HCT116 (cell line): ENCODE measurements at regions not wholly inside any gene's neighbourhood (a gene's known extent, or its start where the extent isn't known, plus 50 kb on each side); places are given as distances from the start of the nearest gene placed in this dataset.

Experiments
- ATAC-seq: fragments of 200-7000 bp; cut with Tn5 transposase; 2 replicates; pipeline ENCODE4 v1.9.1; 2020; ENCODE audit warnings: mild to moderate bottlenecking, moderate library complexity
- BruUV-seq: library from RNA; stranded (reverse); fragments of 400-500 nt; replicated peaks from 2 replicates; lab custom pipeline; 2021; lab: Mats Ljungman, UMichigan
- CTCF ChIA-PET: fragments of 300-600 bp; sonication (Branson Sonifier 250); formaldehyde crosslinking; loops from one replicate; lab custom pipeline; 2021; ENCODE audit warnings: antibody characterized with exemption; lab: Charles Lee
- POLR2A ChIA-PET: fragments of 300-600, 350-600 bp; sonication (Branson Sonifier 250); formaldehyde crosslinking; loops from one replicate; lab custom pipeline; 2021; ENCODE audit warnings: antibody characterized with exemption; lab: Charles Lee
- RAD21 ChIA-PET, 2 experiments: fragments of 300-600 bp; sonication (Branson Sonifier 250); formaldehyde crosslinking; loops; one replicate each; lab custom pipeline; 2023; ENCODE audit warnings: low total read pairs in 2 of 2; ENCODE audit not compliant: uncharacterized antibody in 2 of 2, unreplicated experiment in 2 of 2, low non-redundant PET in 1 of 2; lab: Charles Lee
- DNase-seq: peaks from one replicate; pipeline ENCODE4 v3.0.0-alpha.2; 2010; ENCODE audit warnings: low read depth, low spot score
- H2AFZ ChIP-seq: fragments of 200-600 bp; shearing (Covaris generic), sonication (generic); 2 replicates; pipeline ENCODE4 v1.6.1; 2017; ENCODE audit warnings: low read depth, mixed run types, mixed read lengths, antibody characterized with exemption, low read length; ENCODE audit not compliant: poor library complexity, severe bottlenecking
- H3K27ac ChIP-seq: 2 replicates; pipeline ENCODE4 v1.5.1; 2012; ENCODE audit warnings: low read depth, low read length
- H3K27me3 ChIP-seq: fragments of 200-600 bp; sonication (generic); 2 replicates; pipeline ENCODE4 v1.6.1; 2016; ENCODE audit warnings: mixed run types, low read length, mixed read lengths; ENCODE audit not compliant: insufficient read depth
- H3K36me3 ChIP-seq, 2 experiments: fragments of 200-500 bp in 1 of 2; fragments of 200-600 bp in 1 of 2; sonication (Bioruptor generic) in 1 of 2; sonication (generic) in 1 of 2; 2 replicates each; pipeline versions ENCODE4 v1.5.1 to v1.6.1; 2014 to 2016; ENCODE audit warnings: low read length in 2 of 2, inconsistent platforms in 1 of 2, mixed read lengths in 1 of 2, mixed run types in 1 of 2; ENCODE audit not compliant: insufficient read depth in 2 of 2, control insufficient read depth in 1 of 2
- H3K4me1 ChIP-seq, 2 experiments: fragments of 200-600 bp in 1 of 2; sonication (generic) in 1 of 2; 2 replicates each; pipeline versions ENCODE4 v1.5.1 to v1.6.1; 2012 to 2017; ENCODE audit warnings: low read length in 2 of 2, inconsistent platforms in 1 of 2, mild to moderate bottlenecking in 1 of 2, mixed read lengths in 1 of 2, mixed run types in 1 of 2, moderate library complexity in 1 of 2; ENCODE audit not compliant: insufficient read depth in 2 of 2, control insufficient read depth in 1 of 2
- H3K4me2 ChIP-seq: fragments of 200-600 bp; sonication (generic); 2 replicates; pipeline ENCODE4 v1.6.1; 2017; ENCODE audit warnings: mixed run types, low read length, mixed read lengths
- H3K4me3 ChIP-seq, 2 experiments: fragments of 200-600 bp in 1 of 2; sonication (generic) in 1 of 2; replicated peaks in 1 of 2; 2 replicates each; pipeline ENCODE4 v1.5.1; 2011 to 2016; ENCODE audit warnings: low read length in 2 of 2, control low read depth in 1 of 2, low read depth in 1 of 2, mild to moderate bottlenecking in 1 of 2, mixed read lengths in 1 of 2, mixed run types in 1 of 2
- H3K79me2 ChIP-seq: fragments of 200-600 bp; sonication (generic); 2 replicates; pipeline ENCODE4 v1.6.1; 2017; ENCODE audit warnings: mild to moderate bottlenecking, mixed run types, low read length, moderate library complexity, mixed read lengths; ENCODE audit not compliant: insufficient read depth
- H3K9ac ChIP-seq: fragments of 200-600 bp; sonication (generic); 2 replicates; pipeline ENCODE4 v1.6.1; 2016; ENCODE audit warnings: low read length, mixed read lengths
- H3K9me2 ChIP-seq: fragments of 200-600 bp; sonication (generic), shearing (Covaris generic); 2 replicates; pipeline ENCODE4 v1.6.1; 2017; ENCODE audit warnings: mixed run types, mild to moderate bottlenecking, moderate library complexity; ENCODE audit not compliant: insufficient read depth
- H3K9me3 ChIP-seq, 2 experiments: fragments of 200-500 bp in 1 of 2; fragments of 200-600 bp in 1 of 2; sonication (Bioruptor generic) in 1 of 2; sonication (generic) in 1 of 2; 2 replicates each; pipeline ENCODE4 v1.6.1; 2014 to 2017; ENCODE audit warnings: low read length in 2 of 2, mixed read lengths in 2 of 2, inconsistent platforms in 1 of 2, low read depth in 1 of 2, mild to moderate bottlenecking in 1 of 2, mixed run types in 1 of 2, moderate library complexity in 1 of 2; ENCODE audit not compliant: control insufficient read depth in 1 of 2, insufficient read depth in 1 of 2
- H4K20me1 ChIP-seq: fragments of 200-600 bp; sonication (generic), shearing (Covaris generic); 2 replicates; pipeline ENCODE4 v1.6.1; 2017; ENCODE audit warnings: mixed run types, mild to moderate bottlenecking, moderate library complexity; ENCODE audit not compliant: insufficient read depth
- CBX3 ChIP-seq: IDR thresholded peaks from 2 replicates; pipeline ENCODE4 v1.6.1; 2012; ENCODE audit warnings: low read depth
- EGR1 ChIP-seq: IDR thresholded peaks from 2 replicates; pipeline ENCODE4 v1.6.1; 2012; ENCODE audit warnings: low read depth
- ELF1 ChIP-seq: IDR thresholded peaks from 2 replicates; pipeline ENCODE4 v1.6.1; 2012; ENCODE audit warnings: low read depth, borderline replicate concordance
- EZH2 ChIP-seq: fragments of 200-600 bp; sonication (generic); IDR thresholded peaks from 2 replicates; pipeline ENCODE4 v1.6.1; 2017; ENCODE audit warnings: antibody characterized with exemption, mixed run types
- EZH2phosphoT487 ChIP-seq: fragments of 200-600 bp; IDR thresholded peaks from 2 replicates; pipeline ENCODE4 v1.6.1; 2018; ENCODE audit warnings: antibody characterized with exemption, borderline replicate concordance
- FOSL1 ChIP-seq: IDR thresholded peaks from 2 replicates; pipeline ENCODE4 v1.6.1; 2012; ENCODE audit warnings: low read depth
- JUND ChIP-seq: IDR thresholded peaks from 2 replicates; pipeline ENCODE4 v1.6.1; 2012
- POLR2A ChIP-seq: IDR thresholded peaks from 2 replicates; pipeline ENCODE4 v1.7.0; 2011; ENCODE audit warnings: borderline replicate concordance; ENCODE audit not compliant: insufficient read depth, insufficient read length; ENCODE audit errors: extremely low read depth
- POLR2AphosphoS5 ChIP-seq: IDR thresholded peaks from 2 replicates; pipeline ENCODE4 v1.6.1; 2011; ENCODE audit warnings: mild to moderate bottlenecking, low read depth, low read length, moderate library complexity
- RAD21 ChIP-seq: IDR thresholded peaks from 2 replicates; pipeline ENCODE4 v1.6.1; 2012; ENCODE audit warnings: low read depth, mild to moderate bottlenecking
- SIN3A ChIP-seq: IDR thresholded peaks from 2 replicates; pipeline ENCODE4 v1.6.1; 2012; ENCODE audit warnings: low read depth
- SP1 ChIP-seq: IDR thresholded peaks from 2 replicates; pipeline ENCODE4 v1.6.1; 2012; ENCODE audit warnings: low read depth
- ZNF274 ChIP-seq: fragments of 200-500 bp; sonication (Bioruptor generic); IDR thresholded peaks from 2 replicates; pipeline ENCODE4 v1.6.1; 2014; ENCODE audit warnings: mild to moderate bottlenecking, low read depth, low read length, inconsistent platforms
- intact Hi-C: fragments of 100-400 bp; cut with micrococcal nuclease; formaldehyde crosslinking; loops from 2 replicates; pipeline ENCODE4 v1.10.0; 2022
- TF ChIP-seq, protein P1 (sequence below), 3 experiments: fragments of 200-600 bp in 1 of 3; sonication (generic) in 1 of 3; IDR thresholded peaks in 2 of 3; conservative IDR thresholded peaks in 1 of 3; 2 replicates each; pipeline ENCODE4 v1.5.1; 2012 to 2017; ENCODE audit warnings: low read depth in 2 of 3, low read length in 2 of 3, antibody characterized with exemption in 1 of 3, borderline replicate concordance in 1 of 3, control low read depth in 1 of 3, mild to moderate bottlenecking in 1 of 3, mixed read lengths in 1 of 3, mixed run types in 1 of 3, moderate library complexity in 1 of 3; ENCODE audit not compliant: insufficient read depth in 1 of 3
- TF ChIP-seq, protein P2 (sequence below): IDR thresholded peaks from 2 replicates; pipeline ENCODE4 v1.6.1; 2011; ENCODE audit warnings: mild to moderate bottlenecking, low read length, moderate library complexity; ENCODE audit not compliant: insufficient replicate concordance; ENCODE audit errors: extremely low read depth
- TF ChIP-seq, protein P3 (sequence below): IDR thresholded peaks from 2 replicates; pipeline ENCODE4 v1.6.1; 2012
- TF ChIP-seq, protein P4 (sequence below): IDR thresholded peaks from 2 replicates; pipeline ENCODE4 v1.6.1; 2012; ENCODE audit warnings: low read depth
- TF ChIP-seq, protein P5 (sequence below): IDR thresholded peaks from 2 replicates; pipeline ENCODE4 v1.6.1; 2012

DNA sequence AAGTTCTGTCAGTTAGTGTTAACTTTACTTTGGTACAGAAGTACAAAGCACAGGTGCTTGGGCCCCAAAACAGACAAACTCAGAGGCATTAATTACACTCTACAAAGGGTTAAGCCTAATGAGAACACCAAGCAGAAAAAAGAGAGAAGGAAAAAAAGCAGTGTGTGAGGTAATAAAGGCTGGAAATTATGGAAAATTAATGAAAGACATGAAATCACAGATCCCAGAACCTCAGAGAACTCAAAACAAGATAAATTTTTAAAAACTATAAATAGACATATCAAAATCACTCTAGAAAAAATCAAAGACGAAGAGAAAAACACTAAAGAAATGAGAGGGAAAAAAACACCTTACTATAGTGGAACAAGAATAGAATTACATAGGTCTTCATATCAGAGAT is 354.2 kb upstream of the ADAMTS16 start:
- Histone ChIP-seq H3K9me2 (no peaks in the 10 kb centered on the region), H3K79me2 (no peaks in the 10 kb centered on the region), H3K27ac (no peak overlapping the region), H3K9ac (no peak overlapping the region), H2AFZ (no peak overlapping the region), H3K9me3 (peaks cover 2 to 31% of the 10 kb centered on the region in 2 experiments; a peak in 2 of 4 replicates), H3K4me2 (no peak overlapping the region), H3K4me3 (no peak overlapping the region), H3K4me1 (no peaks in the 10 kb centered on the region), H4K20me1 (no peaks in the 10 kb centered on the region), H3K27me3 (no peaks in the 10 kb centered on the region), H3K36me3 (no peaks in the 10 kb centered on the region)
- no peak for DNase-seq
- ChIA-PET CTCF (no interaction called here), RAD21 (no interaction called here), POLR2A (no interaction called here)
- intact Hi-C loops: no loop called here
- no peak for ATAC-seq
- BruUV-seq: no TSS peak
- TF ChIP-seq SIN3A (no peak), SP1 (no peak), EZH2 (no peak), FOSL1 (no peak), ELF1 (no peak), POLR2AphosphoS5 (no peak), RAD21 (no peak), EGR1 (no peak), ZNF274 (no peak), EZH2phosphoT487 (no peak), POLR2A (no peak), JUND (no peak), CBX3 (no peak)
- TF ChIP-seq, protein P1, sequence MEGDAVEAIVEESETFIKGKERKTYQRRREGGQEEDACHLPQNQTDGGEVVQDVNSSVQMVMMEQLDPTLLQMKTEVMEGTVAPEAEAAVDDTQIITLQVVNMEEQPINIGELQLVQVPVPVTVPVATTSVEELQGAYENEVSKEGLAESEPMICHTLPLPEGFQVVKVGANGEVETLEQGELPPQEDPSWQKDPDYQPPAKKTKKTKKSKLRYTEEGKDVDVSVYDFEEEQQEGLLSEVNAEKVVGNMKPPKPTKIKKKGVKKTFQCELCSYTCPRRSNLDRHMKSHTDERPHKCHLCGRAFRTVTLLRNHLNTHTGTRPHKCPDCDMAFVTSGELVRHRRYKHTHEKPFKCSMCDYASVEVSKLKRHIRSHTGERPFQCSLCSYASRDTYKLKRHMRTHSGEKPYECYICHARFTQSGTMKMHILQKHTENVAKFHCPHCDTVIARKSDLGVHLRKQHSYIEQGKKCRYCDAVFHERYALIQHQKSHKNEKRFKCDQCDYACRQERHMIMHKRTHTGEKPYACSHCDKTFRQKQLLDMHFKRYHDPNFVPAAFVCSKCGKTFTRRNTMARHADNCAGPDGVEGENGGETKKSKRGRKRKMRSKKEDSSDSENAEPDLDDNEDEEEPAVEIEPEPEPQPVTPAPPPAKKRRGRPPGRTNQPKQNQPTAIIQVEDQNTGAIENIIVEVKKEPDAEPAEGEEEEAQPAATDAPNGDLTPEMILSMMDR (IDR thresholded peaks at IDR 0.05 in 2 of 3, conservative IDR thresholded peaks at IDR 0.05 in 1 of 3; ENCODE audit: borderline replicate concordance in 1 of 3, insufficient read depth in 1 of 3, low read depth in 2 of 3, low read length in 2 of 3): no peak
- TF ChIP-seq, protein P2, sequence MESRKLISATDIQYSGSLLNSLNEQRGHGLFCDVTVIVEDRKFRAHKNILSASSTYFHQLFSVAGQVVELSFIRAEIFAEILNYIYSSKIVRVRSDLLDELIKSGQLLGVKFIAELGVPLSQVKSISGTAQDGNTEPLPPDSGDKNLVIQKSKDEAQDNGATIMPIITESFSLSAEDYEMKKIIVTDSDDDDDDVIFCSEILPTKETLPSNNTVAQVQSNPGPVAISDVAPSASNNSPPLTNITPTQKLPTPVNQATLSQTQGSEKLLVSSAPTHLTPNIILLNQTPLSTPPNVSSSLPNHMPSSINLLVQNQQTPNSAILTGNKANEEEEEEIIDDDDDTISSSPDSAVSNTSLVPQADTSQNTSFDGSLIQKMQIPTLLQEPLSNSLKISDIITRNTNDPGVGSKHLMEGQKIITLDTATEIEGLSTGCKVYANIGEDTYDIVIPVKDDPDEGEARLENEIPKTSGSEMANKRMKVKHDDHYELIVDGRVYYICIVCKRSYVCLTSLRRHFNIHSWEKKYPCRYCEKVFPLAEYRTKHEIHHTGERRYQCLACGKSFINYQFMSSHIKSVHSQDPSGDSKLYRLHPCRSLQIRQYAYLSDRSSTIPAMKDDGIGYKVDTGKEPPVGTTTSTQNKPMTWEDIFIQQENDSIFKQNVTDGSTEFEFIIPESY: no peak
- TF ChIP-seq, protein P3, sequence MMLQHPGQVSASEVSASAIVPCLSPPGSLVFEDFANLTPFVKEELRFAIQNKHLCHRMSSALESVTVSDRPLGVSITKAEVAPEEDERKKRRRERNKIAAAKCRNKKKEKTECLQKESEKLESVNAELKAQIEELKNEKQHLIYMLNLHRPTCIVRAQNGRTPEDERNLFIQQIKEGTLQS: no peak
- TF ChIP-seq, protein P4, sequence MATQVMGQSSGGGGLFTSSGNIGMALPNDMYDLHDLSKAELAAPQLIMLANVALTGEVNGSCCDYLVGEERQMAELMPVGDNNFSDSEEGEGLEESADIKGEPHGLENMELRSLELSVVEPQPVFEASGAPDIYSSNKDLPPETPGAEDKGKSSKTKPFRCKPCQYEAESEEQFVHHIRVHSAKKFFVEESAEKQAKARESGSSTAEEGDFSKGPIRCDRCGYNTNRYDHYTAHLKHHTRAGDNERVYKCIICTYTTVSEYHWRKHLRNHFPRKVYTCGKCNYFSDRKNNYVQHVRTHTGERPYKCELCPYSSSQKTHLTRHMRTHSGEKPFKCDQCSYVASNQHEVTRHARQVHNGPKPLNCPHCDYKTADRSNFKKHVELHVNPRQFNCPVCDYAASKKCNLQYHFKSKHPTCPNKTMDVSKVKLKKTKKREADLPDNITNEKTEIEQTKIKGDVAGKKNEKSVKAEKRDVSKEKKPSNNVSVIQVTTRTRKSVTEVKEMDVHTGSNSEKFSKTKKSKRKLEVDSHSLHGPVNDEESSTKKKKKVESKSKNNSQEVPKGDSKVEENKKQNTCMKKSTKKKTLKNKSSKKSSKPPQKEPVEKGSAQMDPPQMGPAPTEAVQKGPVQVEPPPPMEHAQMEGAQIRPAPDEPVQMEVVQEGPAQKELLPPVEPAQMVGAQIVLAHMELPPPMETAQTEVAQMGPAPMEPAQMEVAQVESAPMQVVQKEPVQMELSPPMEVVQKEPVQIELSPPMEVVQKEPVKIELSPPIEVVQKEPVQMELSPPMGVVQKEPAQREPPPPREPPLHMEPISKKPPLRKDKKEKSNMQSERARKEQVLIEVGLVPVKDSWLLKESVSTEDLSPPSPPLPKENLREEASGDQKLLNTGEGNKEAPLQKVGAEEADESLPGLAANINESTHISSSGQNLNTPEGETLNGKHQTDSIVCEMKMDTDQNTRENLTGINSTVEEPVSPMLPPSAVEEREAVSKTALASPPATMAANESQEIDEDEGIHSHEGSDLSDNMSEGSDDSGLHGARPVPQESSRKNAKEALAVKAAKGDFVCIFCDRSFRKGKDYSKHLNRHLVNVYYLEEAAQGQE: no peak
- TF ChIP-seq, protein P5, sequence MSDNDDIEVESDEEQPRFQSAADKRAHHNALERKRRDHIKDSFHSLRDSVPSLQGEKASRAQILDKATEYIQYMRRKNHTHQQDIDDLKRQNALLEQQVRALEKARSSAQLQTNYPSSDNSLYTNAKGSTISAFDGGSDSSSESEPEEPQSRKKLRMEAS: no peak
